NCI-H187 (cell line): ENCODE measurements at regions not wholly inside any gene's neighbourhood (a gene's known extent, or its start where the extent isn't known, plus 50 kb on each side); places are given as distances from the start of the nearest gene placed in this dataset.
A peak's percentile ranks its signal among the peaks of the same experiment; 100 is the strongest.
"Not testable (repeated sequence)": the region's sequence is repeated elsewhere in the genome, so short reads cannot be mapped to it uniquely, and the experiment has no call there.

ENCODE experiments used
- DNase-seq, 2 experiments: peaks; one replicate each; lab custom pipeline; 2025; lab: John Stamatoyannopoulos, UW

DNA sequence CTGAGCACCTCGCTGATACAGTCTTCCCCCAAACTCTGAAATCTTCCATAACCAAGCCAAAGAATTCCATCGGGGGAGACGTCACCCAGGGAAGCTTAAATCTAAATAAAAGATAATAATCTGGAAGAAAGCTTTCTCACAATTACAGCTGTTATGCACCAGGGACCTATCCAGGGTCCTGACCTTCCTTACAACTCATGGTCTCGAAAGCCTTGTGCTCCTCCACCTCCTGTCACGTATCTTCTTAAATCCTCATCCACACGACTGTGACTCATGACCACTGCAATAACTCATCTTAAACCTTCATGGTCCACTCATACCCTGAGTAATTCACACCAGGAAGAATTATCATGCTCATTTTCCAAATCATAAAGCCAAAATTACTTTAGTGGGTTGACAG, 166.8 kb upstream of the FRG1 start:
- no peak for DNase-seq

DNA sequence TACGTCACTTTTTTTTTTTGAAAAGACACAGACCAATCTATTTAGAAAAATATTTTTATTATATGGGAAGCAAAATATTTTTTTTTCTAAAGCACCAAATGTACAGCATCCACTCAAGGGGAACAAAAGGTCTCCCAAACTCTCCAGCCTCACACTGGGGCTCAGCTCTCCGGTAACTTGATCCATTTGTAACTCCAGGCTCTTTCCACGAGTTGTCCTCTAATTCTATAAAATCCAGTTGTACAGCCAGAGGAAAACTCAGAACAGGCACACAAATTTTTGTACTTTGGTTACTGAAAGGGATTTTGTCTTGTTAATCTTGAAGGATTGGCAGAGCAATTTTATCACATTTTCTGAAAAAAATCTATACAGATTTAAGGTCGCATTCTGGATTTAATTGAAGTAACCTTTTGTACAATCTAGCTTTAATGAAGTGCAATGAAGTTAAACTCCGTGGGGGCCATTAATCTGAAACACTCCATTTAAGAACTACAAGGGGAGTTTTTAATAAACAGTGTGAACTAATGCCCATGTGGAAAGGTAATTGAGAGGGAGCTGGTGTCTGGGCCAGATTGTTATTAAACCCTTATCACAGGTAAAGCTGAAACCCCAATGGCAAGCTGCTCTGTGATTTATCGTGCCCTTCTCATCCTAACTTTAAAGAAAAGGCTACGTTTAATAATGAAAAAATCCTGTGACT, 161.2 kb upstream of the FRG1 start:
- no peak for DNase-seq

DNA sequence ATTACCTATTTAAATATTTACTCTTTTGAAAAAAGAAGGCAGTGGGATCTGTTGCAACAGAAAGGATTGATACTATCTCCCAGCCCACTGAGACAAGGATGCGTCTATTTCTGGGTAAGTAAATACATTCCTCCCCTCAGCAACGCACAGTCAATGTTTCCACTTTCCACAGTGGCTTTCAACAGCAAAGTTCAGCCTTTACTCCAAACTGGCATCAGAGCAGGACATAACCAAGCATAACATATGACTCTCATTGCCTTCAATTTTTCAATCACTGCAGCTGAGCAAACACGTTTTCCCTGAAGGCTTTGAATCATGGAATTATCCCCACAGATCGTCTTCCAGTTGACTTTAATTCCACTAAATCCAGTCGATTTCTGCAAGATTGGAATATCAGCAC, 160.3 kb upstream of the FRG1 start:
- no peak for DNase-seq

GRCh38 chr4:189784651-189785050, 156.0 kb upstream of the FRG1 start:
- DNase-seq = no peak

DNA sequence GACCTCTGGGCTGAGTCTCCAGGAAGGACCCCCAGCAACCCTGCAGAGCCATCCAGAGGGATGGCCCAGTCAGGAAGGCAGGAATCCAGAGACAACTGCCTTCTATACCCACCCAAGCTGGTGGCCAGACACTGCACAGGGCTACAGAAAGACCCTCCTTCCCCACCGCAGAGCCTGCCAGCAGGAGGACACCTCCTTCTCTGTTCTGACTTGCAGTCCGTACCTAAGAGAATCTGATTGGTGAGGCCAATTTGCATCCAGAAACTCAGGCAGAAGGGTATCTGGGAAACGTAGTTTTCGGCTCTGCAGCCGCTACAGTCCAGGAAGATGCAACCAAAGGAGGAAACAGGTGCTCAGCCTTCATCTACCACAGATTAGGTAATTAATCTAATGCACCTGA, 155.4 kb upstream of the FRG1 start:
- no peak for DNase-seq

DNA sequence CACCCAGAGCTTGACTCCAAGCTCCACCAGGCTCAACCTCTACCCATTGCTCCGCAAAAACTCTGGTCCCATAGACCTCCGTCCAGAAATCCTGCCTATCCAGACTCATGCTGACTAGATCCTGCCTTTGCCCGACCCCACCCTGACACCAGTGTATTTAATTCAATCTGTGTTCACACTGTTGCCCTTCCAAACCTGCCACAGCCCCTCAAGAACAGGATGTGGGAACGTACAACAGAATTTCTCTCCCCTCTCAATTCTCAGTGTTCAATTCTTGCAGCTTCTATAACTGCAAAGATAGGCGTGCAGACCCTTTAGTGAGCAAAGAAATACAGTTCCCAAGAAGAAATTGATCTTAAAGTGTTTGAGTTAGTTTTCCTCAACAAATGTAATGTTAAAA, 154.2 kb upstream of the FRG1 start:
- DNase-seq = no peak

DNA sequence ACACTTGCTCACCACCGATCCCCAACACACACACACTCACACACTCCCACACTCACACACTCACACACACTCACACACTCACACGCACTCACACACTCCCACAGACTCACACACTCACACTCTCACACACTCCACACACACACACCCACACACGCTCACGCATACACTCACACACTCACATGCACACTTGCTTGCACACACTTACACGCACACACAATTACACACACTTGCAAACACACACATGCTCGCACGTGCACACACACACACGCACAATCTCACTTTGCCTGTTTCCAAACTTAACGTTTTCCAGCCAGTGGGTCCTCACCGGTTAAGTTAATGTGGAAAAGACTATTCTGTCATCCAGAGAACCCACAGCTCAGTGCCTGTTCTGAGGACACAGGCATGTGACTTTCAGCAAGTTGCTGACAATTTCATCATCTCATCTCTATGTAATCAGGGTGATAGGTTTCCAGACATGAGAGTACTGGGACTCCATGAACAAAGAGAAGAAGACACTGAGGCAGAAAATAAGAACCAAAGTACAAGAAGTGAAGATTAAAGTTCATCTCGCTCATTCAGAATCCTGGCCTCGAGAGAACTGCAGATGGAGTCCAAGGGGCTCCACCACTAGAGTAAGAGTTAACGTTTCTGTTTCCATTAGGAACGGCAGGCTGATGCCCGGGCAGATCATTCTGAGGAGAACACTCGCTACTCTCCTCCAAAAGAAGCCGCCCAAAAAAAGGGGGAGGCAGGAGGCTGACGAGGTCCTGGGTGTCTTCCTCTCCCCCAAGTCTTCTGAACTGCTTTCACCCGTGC, 153.2 kb upstream of the FRG1 start:
- DNase-seq = no peak

DNA sequence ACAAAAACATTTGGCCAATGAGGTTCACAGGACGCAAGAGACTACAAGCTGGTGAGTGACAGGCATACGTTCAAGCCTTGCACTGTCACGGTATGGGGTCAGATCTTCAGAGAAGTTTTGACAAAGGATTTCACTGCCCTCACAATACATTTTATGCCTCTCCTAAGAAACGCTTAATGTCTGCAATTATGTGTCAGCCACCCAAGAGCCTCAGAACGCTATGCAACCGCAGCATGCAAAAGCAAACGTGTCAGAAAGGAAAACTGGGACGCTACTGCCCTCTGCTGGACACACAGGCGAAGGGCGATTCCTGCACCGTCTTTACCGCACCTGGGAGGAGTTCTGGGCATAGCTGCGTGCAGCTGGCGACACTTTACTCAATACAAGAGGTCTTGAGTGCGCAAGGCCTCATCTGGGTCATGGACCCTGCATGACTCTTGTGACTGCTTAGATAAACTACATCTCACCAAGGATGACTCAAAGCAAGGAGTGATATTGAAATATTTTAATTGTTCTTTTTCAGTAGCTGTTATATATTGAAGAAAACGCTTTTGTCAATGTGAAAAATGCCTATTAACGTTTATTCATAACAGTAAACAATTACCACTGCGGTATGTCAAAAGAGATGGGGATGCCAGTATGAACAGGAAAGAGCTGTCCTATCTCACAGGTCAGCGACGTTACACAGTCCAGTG, 147.6 kb upstream of the FRG1 start:
- peak in 1 of 2 experiments; percentile 2 for DNase-seq

GRCh38 chr4:189800545-189801088, 140.1 kb upstream of the FRG1 start:
- DNase-seq = no peak

DNA sequence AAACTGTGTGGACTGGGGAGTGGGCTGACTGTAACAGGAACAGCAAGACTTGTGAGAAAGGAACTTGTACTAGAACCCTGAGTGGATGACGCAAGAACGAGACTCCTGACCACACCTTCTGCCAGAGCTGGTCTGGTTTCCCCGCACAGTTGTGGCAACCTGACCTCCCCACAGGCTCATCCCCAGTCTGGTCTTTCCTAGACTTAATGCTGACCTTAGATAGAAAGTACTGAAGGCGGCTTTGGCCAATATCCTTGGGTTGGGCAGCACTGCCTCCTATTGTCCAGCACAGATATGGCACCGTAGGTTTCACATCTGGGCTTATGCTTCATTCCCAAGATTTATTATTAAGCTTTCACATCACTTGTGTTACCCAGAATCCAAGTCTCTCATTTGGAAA, 137.8 kb upstream of the FRG1 start:
- no peak for DNase-seq

GRCh38 chr4:189804894-189805293, 135.8 kb upstream of the FRG1 start:
- DNase-seq = no peak

- no peak for DNase-seq
Measured at GRCh38 chr4:189806506-189806905, 134.2 kb upstream of the FRG1 start.

- no peak for DNase-seq
Measured at GRCh38 chr4:189807031-189807430, 133.6 kb upstream of the FRG1 start.

DNA sequence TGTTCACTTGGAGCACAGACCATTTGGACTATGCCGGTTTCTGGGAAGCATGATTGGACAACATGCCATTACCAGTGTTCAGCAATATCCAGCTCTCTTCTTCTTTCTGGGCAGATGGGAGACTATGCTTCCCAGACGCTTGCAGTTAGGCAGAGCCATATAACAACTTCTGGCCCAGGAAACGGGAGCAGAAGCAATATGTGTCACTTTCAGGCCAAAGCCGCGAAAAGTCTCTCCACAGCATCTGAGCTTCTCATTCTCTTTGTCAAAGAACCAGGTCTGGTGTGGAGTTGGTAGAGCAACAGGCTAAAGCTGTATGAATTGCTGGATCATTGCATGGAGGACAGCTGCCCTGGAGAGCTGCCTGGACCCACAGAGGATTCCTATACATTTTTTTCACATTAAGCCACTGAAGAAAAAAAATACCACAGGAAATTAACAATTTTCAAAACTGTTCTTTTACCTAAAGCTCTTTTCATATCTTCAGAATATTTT, 131.4 kb upstream of the FRG1 start:
- no peak for DNase-seq

- no peak for DNase-seq
Measured at GRCh38 chr4:189809839-189810238, 130.8 kb upstream of the FRG1 start.

- not testable (repeated sequence) for DNase-seq
Measured at GRCh38 chr4:189810318-189811181, 130.1 kb upstream of the FRG1 start.

- DNase-seq = no peak
Measured at GRCh38 chr4:189815404-189816192, 125.1 kb upstream of the FRG1 start.

DNA sequence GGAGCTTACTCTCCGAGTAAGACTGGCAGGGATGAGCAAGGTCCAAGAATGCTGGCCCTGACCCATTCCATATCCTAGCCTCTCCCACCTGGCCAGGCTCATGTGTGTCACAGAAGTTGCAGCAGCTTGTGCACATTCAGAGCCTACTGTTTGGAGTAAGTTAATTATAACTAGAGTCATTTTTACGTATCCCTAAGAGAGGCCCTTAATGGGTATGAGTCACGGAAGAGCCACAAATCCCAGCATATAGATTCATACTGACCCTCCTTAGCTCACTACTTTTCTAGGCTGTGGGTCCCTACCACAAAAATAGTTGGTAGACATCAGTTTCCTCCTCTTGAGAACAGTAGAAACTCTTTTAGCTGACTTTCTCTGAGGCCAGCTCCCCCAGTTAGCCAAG, 118.3 kb upstream of the FRG1 start:
- no peak for DNase-seq

GRCh38 chr4:189823591-189823990, 117.1 kb upstream of the FRG1 start:
- DNase-seq = no peak

DNA sequence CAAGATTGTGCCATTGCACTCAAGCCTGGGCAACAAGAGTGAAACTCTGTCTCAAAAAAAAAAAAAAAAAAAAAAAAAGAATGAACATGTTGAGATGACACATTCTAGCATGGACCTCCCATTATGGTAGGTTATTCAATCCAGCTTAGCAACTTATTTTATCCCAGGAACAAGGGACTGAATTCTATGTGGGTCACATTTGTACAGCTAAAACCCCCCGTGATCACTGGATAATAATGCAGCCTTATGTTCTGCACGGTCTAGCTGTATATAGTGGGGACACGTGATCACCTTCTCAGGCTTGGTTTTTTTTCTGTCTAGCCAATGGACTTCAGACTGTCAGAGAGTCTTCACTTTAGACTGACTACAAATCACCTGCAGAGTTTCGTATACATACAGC, 115.2 kb upstream of the FRG1 start:
- DNase-seq = no peak

DNA sequence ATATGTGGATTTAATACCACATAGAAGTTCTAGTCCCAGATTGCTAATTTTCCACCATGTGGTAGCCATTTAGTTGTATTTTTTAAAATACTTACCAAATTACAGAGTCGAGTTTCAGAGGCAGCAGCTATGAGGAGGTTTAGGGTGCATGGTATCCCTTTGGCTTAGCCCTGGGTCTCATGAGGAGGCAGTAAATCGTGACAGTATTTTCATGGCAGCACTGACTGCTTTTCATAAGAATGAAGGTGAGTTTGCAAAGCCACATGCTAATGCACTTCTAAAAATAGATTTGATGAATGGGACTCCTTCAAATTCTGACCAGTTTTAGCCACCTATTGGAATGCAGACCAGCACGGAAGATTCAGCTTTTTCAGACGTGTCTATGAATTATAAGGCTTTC, 114.0 kb upstream of the FRG1 start:
- no peak for DNase-seq
